ENCODE measurements at regions not wholly inside any gene's neighbourhood (a gene's known extent, or its start where the extent isn't known, plus 50 kb on each side); places are given as distances from the start of the nearest gene placed in this dataset.
"Not testable (repeated sequence)": the region's sequence is repeated elsewhere in the genome, so short reads cannot be mapped to it uniquely, and the experiment has no call there.

DNA sequence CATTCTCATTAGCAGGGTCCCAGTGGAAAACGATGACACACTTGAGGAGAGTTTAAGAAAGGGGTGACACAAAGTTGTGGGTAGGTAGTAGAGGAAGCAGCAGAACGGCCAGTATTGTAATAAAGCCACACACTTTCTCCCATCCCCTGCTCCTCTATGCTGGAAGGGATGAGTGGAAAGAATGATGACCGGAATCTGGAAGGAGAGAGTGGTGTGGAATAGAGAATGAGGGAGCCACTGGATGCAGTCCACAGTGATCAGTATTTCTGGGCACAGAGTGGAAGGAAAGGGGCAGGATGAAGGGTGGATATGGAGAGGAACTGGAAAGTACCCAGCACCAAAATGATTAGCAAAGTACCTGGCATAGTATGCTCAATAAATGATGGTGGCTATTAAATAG, 133.8 kb upstream of the DAB2 start:
- DNase-seq (ENCODE audit: low read depth in 2 of 2), result no peak

DNA sequence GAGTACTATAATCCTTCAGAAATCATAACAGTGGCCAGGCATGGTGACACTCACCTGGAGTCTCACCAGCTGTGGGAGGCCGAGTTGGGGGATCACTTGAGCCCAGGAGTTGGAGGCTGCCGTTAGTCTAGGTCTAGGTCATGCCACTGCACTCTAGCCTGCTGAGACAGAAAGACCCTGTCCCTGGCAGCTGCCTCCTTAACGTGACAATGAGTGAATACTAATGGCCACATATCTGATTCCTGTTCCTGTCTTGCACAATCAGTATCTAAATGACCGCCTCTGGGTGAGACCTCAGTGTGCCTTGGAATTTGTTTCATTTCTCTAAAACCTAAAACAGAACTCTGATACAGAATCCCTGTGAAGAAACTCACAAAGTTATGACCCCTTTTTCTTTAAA, 131.0 kb upstream of the DAB2 start:
- no peak for DNase-seq (ENCODE audit: low read depth in 2 of 2)

DNA sequence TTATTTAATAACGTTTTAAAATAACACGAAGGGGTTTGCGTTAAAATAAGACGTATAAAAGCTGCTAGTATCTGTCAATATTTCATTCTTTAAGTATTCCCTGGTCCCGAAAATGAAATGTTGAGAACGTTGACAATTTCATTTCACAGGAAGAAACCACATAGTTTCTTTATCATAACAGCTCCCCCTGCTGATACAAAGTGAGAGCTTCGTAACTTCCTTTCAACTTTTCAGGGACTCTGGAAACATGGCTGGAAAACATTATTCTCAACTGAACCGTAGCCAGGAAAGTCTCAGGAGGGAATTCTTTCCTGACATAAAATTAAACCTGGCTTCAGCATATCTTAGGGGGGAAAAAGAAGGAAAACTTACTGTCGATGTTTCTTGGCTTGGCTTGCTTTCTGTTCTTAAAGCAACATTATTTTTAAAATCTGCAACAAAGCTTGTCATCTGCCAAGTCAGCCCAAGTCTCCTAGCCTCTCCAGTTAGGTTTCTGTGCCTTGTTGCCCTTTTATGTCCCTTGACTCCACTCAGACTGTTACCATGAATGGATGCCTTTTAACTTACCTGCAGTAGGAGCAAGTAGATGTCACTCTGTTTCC, 122.9 kb upstream of the DAB2 start:
- no peak for DNase-seq (ENCODE audit: low read depth in 2 of 2)

DNA sequence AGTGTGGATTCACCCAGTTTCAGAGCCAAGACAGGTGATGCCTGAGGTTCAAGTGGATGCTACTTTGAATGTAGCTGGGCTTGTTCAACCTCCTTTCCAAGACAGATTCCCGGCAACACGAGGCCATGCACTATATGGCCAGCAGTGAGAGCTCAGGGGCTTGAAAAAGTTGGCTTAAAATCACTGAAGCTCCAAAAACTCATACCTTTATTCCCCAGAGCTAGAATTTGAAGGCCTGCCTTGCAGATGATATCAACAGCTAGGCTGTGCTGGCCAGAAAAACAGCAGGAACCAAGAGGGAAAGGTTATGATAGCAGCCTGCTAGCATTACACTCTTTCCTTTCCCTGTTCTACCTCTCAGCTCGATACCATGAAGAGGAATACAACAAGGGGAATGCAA, 120.2 kb upstream of the DAB2 start:
- no peak for DNase-seq (ENCODE audit: low read depth in 2 of 2)

DNA sequence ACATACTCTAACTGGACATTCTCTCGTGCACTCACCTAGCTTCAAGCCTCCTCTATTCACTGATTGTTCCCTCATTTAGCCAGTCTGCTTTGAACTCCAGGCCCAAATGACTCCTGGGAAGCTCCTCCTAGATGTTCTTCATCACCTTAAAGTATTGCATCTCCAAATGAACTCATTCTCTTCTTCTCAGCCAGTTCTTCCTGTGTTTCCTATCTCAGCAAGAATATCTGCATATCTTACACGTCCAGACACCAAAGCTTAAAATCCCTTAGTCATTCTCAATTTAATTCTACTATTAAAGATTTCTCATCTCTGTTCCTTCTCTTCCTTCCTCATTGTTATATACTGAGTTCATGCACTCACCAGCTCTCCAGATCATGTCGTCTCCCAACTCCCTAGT, 118.6 kb upstream of the DAB2 start:
- DNase-seq (ENCODE audit: low read depth in 2 of 2), result no peak

DNA sequence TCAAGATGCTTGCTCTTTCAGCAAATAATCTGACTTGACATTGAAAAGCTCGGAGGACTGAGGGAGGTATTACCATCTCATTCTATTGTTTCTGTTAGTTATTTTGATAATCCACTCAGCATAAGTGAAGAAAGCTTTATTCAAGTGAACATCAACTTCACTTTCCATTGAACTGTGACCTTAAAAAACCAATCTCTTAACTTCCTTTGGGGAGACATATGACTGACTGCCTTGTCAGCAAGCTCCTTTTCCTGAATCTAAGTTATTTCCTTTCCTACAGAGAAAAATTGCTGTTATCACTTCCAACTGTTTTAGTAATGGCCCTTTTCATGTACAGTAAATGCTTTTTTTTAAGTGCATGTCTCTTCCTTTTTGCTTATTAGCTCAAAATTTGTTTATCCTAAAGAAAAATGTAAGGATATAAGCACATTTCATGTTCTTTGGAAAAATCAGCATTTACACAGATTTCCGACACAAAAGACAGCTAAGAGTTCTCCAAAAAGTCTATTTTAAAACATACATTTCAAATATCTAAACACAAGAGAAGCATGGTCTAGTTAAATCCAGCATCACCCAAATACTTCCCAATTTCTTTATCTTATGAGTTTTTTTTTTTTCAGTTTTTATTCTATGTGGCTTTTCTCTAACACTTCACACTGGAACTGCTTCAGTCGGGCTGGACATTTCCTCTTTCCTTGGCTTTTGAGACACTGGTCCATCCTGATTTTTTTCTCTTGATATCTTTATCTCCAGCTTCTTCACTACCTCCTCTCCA, 117.9 kb upstream of the DAB2 start:
- DNase-seq (ENCODE audit: low read depth in 2 of 2), result no peak

DNA sequence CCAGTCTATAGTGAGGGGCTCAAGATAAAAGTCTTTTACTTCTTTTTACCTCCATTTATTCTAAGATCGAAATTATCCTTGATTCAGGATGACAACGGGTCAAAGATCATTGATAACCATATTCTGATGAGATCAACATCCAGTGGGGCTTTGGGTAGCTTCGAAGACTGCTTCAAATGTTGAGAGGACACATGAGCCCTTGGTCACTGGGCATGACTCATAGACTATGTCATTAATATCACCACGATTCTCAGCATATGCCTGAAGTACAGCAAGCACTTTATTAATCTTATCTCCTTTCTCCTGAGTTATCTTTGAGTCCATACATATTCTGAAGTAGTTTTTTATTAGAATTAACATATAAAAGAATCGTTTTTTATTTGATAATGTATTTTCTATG, 117.1 kb upstream of the DAB2 start:
- no peak for DNase-seq (ENCODE audit: low read depth in 2 of 2)

DNA sequence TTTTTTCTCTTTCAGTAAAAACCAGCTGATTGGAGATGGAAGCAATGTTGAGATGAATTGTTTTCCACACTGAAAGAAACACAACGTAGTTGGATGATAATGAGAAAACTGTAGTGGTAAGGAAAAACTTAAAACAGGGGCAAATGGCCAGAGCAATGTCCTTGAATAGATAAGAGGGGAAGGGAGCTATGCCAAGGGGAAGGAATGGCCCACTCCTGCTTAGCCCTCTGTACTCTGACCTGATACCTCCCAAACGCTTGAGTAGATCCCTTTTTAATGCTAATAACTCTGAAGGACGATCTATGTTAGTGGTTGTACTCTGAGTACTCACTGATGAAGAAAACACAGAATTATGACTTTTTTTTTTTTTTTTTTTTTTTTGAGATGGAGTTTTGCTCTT, 114.7 kb upstream of the DAB2 start:
- DNase-seq (ENCODE audit: low read depth in 2 of 2), result no peak

DNA sequence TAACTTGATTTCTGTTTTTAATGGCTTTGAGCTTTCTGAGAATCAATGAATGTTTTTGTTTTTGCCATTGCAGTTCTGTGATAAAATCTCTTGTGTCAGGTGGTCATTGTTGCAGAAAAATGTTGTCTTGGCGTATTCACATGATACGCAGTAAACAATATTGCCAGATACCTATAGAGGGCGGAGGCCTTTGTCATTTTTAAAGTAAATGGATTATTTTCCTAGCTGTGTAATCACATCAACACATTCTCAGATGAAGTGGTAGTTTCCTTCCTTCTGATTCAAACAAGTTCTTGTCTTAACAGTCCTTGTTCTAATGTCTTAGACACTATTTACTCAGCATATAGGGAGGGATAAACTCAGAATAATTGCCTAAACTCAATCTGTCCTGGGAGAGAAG, 109.9 kb upstream of the DAB2 start:
- no peak for DNase-seq (ENCODE audit: low read depth in 2 of 2)

DNA sequence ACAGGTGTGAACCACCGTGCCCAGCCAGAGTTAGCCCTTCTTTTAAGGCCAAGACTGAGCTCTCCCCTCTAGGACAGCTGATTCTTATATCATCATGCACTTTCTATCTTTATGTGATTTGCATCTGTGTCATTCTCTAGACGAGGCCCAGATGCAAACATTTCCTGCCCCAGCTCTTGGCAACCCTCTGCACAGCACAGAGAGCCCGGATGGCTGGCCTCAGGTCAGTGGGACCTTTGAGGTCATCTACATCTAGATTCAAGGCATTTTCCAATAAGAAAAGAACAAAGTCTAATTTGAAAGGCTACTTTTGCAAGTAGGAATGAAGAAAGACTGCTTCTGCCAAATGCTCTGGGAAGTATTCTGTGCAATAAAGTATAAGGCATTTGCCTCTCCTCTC, 109.0 kb upstream of the DAB2 start:
- no peak for DNase-seq (ENCODE audit: low read depth in 2 of 2)

DNA sequence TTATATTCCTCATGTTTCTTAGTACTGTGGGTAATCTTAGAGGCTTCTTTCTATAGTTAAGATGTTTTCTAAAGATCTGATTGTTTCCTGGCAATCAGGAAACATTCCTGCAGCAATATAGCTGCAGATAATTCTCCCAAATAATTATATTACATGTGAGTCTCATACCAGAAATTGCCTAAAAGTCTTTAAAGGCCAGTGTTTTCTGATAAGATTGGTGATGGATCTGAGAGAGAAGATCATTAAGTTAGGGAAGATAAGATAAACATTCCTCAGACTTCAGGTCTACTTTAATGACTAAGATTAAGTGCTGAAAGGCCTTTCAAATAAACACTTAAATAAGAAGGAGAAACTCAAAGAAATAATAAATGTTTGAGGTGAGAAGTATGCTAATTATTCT, 107.7 kb upstream of the DAB2 start:
- DNase-seq (ENCODE audit: low read depth in 2 of 2), result no peak

DNA sequence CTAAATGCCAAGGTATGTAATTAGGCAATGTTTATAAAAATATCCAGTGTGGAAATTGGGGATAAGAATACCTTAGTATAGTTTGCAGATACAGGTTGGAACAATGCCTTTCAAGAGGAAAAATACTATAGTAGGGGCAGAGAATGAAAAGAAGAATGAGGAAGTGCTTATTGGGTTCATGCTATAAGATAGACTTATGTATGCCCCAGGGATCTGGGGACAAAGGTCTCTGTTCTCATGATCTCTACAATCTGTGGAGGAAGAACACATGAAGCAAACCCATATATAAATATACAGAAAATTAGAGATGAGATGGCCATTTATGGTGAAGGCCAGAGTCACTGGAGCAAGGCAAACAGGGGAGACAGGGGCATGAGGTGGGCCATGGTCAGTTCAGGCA, 106.5 kb upstream of the DAB2 start:
- no peak for DNase-seq (ENCODE audit: low read depth in 2 of 2)

DNA sequence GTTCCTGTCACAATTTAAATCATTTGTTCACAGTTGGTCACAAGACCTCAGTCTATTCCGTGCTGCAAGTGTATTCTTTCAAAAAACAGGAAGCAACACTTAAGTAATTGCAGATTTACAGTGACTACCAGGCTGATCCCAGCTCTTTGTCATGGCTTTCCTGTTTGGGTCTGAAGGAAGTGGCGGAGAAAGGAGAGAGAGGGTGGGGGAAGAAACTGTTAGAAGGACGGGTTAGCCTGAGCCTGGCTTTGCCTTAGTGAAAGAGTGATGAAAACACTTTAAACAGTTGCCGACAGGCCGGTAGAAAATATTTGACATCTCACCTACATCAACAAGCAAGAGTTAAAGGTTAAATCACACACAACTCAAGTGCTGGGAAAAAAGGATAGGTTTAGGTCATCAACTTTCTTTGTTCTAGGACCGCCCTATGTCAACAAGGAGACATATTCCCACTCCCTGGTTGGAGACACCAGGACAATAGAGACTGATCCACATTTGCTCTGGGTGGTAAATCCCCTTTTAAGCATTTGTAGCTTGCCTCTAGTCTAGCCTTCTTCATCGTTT, 102.2 kb upstream of the DAB2 start:
- DNase-seq (ENCODE audit: low read depth in 2 of 2), result no peak

DNA sequence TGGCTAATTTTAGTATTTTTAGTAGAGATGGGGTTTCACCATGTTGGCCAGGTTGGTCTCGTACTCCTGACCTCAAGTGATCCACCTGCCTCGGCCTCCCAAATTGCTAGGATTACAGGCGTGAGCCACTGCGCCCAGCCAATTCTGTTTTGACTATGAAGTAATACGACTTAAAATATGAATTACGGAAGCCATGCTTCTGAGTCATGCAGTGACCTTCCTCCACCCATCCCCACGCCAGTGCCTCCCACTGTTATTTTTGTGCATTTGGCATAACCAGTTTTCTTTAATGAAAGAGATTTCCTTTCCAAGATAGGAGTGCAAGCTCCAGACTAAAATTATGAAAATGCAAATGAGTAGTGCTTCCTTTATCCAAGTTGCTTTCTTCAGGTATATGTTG, 101.0 kb upstream of the DAB2 start:
- not testable (repeated sequence) for DNase-seq (ENCODE audit: low read depth in 2 of 2)

DNA sequence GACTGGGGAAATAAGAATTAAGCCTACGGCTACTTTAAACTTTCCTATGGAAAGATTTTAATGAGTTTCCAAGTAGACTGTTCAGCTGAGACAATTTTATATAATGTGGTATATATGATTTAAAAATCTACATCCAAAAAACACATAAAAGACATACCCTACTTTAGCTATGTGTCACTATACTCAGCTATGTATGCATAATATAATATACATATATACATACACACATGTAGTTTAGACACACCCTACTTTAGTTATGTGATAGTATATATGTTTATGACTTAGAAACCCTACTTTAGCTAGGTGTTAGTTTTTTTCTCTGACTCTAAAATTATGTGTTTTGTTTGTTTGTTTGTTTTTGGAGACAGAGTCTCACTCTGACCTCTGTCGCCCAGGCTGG, 100.5 kb upstream of the DAB2 start:
- DNase-seq (ENCODE audit: low read depth in 2 of 2), result no peak

DNA sequence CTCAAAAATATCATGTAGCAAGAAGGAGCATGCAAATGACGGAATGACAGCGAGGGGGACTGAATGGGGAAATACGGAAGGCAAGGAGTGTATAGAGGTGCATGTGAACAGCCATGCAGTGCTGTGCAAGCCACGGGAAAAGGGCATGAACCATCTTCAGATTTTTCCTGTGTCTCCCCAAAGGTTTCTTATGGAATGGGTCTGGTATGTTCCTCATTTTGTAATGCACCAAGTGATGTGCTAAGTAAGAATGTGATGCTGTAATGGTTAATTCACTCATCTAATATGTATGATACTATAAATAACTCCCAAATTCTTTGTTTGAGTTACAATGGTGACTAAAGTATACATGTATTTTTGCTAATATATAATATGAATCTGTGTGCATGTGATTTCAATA, 99.0 kb upstream of the DAB2 start:
- no peak for DNase-seq (ENCODE audit: low read depth in 2 of 2)

DNA sequence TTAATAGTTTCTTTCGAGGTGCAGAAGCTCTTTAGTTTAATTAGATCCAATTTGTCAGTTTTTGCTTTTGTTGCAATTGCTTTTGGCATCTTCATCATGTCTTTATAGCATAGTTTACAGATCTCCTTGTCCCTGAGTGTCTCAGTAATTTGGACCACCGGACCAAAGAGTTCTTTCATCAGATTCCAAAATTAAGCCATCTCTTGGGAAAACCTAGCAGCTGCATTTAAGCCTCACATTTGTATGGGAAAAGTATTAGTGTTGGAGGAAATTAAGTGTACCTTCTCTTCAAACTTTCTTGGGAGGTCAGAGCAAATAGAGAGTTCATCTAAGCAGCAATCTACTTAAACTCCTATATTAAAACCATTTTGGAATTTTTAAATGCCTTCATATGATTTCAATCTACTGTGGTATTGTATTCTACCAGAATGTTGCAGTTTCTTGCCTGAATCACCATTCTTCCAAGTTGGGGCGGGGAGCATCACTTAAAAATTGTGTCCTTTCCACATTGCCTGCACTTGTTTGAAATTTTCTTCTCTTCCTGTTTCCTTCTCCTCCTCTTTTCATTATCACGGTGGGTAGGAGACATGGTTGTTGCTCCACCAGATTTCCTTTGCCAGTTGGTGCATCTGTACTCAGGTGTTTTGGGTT, 97.3 kb upstream of the DAB2 start:
- no peak for DNase-seq (ENCODE audit: low read depth in 2 of 2)

DNA sequence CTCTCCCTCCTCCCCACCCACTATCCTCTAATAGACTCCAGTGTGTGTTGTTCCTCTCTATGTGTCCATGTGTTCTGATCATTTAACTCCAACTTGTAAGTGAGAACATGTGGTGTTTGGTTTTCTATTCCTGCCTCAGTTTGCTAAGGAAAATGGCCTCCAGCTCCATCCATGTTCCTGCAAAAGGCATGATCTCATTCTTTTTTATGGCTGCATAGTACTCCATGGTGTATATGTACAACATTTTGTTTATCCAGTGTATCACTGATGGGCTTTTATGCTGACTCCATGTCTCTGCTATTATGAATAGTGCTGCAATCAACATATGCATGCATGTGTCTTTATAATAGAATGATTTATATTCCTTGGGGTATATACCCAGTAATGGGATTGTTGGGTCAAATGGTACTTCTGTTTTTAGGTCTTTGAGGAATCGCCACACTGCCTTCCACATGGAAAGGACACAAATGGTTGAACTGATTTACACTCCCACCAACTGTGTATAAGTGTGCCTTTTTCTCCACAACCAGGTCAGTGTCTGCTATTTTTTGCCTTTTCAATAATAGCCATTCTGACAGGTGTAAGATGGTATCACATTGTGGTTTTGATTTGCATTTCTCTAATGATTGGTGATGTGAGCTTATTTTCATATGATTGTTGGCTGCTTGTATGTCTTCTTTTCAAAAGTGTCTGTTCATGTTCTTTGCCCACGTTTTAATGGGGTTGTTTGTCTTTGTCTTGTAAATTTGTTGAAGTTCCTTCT, 96.5 kb upstream of the DAB2 start:
- no peak for DNase-seq (ENCODE audit: low read depth in 2 of 2)

DNA sequence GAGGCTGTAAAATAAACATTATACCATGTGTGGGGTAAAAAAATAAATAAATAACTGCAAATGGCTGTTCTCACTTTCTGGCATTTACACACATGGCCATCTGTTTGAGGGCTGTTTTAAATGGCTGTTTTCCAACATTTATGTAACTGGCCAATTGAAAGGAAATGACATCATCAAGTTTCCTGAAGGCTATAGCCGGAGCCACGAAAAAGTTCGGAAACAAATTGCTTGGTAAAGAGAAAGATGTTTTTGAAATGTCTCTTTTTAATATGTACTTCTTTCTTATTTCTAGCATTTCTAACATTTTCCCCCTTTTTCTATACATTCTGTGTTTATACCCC, 95.4 kb upstream of the DAB2 start:
- DNase-seq (ENCODE audit: low read depth in 2 of 2), result no peak

DNA sequence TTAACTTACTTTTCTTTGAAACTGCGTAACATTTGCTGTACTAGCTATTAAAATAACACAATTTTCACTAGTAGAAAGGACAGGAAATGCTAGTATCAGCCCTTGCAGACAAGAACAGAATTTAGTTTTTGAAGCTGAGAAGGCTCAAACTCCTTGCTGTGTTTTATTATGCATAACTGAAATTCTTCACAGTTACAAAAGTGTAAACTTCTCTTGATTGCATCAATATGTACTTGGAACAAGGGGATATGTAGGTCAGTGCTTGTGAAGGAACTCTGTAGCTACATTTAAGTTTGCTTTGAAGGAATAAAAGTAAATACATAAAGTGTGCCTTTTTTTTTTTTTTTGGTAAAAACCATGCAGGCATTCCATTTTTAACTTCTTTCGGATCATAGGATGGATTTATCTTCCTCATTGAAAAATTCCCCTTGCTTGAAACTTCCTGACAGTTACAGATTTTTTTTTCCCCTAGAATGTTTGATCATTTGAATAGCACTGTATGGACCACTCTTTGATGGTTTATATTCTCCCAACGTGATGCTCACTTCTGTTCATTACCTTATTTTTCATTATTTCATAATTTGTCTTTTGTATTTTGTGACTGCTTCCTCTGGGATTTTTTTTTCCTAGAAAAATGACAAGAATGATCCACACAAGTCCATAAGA, 94.9 kb upstream of the DAB2 start:
- DNase-seq (ENCODE audit: low read depth in 2 of 2), result no peak

DNA sequence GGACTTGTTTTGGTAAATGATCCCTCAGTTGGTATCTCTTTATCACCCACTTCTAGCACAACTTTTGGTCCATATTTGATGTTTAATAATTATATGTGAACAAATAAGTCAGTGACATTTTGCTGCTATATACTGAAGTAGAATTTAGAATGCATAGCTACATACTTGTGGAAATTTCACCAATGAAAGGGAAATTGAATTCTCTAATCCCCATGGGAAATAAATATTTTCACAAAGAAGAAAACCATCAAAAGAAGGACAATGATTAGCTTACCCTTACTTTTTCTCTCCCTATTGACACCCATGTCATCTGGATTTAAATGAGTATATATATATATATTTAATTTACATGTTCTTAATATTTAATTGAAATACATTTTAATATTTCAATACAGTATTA, 94.3 kb upstream of the DAB2 start:
- DNase-seq (ENCODE audit: low read depth in 2 of 2), result no peak

DNA sequence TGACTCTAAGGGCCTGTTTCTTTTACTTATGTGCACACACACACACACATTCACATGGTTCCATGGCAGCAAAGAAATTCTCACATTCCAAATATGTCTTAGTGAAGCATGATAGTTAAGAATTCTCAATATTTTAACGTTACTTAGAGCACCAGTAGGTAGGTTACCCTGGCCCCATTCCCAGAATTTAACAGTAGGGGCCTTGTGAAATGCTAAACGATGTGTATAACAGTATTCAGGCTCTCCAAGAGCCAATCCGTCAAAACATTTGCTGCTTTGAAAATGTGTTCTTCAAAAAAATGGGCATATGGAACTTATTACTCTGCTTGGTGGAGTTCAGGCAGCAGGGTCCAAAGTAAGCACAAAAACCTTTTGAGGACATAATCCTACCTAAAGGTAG, 93.7 kb upstream of the DAB2 start:
- DNase-seq (ENCODE audit: low read depth in 2 of 2), result no peak
